DND-41 (cell line): ENCODE measurements at regions not wholly inside any gene's neighbourhood (a gene's known extent, or its start where the extent isn't known, plus 50 kb on each side); places are given as distances from the start of the nearest gene placed in this dataset.

Experiments used
- ATAC-seq: fragments of 200-7000 bp; cut with Tn5 transposase; 3 replicates; pipeline ENCODE4 v1.9.1; 2021; ENCODE audit warnings: low read depth; ENCODE audit not compliant: insufficient read depth
- DNase-seq: peaks from one replicate; pipeline ENCODE4 v3.0.0-alpha.2; 2020
- H2AFZ ChIP-seq: 2 replicates; pipeline ENCODE4 v1.6.0; 2012; ENCODE audit warnings: low read depth, low read length
- H3K27ac ChIP-seq: 2 replicates; pipeline ENCODE4 v1.5.1; 2012; ENCODE audit warnings: low read length, inconsistent platforms
- H3K27me3 ChIP-seq: fragments of 200-600 bp; sonication (generic); 2 replicates; pipeline ENCODE4 v1.6.0; 2012; ENCODE audit warnings: low read length, mild to moderate bottlenecking, inconsistent platforms; ENCODE audit not compliant: insufficient read depth, poor library complexity
- H3K36me3 ChIP-seq: 2 replicates; pipeline ENCODE4 v1.5.1; 2012; ENCODE audit warnings: low read length, inconsistent platforms; ENCODE audit not compliant: insufficient read depth
- H3K4me1 ChIP-seq: 2 replicates; pipeline ENCODE4 v1.5.1; 2012; ENCODE audit warnings: mild to moderate bottlenecking, low read length; ENCODE audit not compliant: insufficient read depth
- H3K4me2 ChIP-seq: 2 replicates; pipeline ENCODE4 v1.6.0; 2012; ENCODE audit warnings: mild to moderate bottlenecking, moderate library complexity, low read length, inconsistent platforms; ENCODE audit not compliant: insufficient read depth
- H3K4me3 ChIP-seq, 2 experiments: fragments of 200-600 bp in 1 of 2; shearing (Covaris generic) in 1 of 2; 2 replicates each; pipeline ENCODE4 v1.5.1; 2012 to 2016; ENCODE audit warnings: inconsistent platforms in 2 of 2, low read length in 2 of 2, mild to moderate bottlenecking in 2 of 2, low read depth in 1 of 2, moderate library complexity in 1 of 2
- H3K79me2 ChIP-seq: 2 replicates; pipeline ENCODE4 v1.6.0; 2012; ENCODE audit warnings: low read length, inconsistent platforms; ENCODE audit not compliant: insufficient read depth
- H3K9ac ChIP-seq: 2 replicates; pipeline ENCODE4 v1.6.0; 2012; ENCODE audit warnings: low read depth, mild to moderate bottlenecking, inconsistent platforms, low read length, moderate library complexity
- H3K9me3 ChIP-seq: 2 replicates; pipeline ENCODE4 v1.5.1; 2012; ENCODE audit warnings: low read length, moderate library complexity, mild to moderate bottlenecking, inconsistent platforms; ENCODE audit not compliant: insufficient read depth, severe bottlenecking
- H4K20me1 ChIP-seq: 2 replicates; pipeline ENCODE4 v1.6.0; 2012; ENCODE audit warnings: low read length; ENCODE audit not compliant: insufficient read depth
- CTCF ChIP-seq: IDR thresholded peaks from 2 replicates; pipeline ENCODE4 v1.5.1; 2012; ENCODE audit warnings: borderline replicate concordance, low read length, moderate library complexity, mild to moderate bottlenecking; ENCODE audit not compliant: poor library complexity, severe bottlenecking; ENCODE audit errors: extremely low read depth
- EZH2 ChIP-seq: IDR thresholded peaks from 3 replicates; pipeline ENCODE4 v1.6.1; 2012; ENCODE audit warnings: borderline replicate concordance, low read depth, mild to moderate bottlenecking, moderate library complexity, low read length, inconsistent platforms; ENCODE audit not compliant: severe bottlenecking

GRCh38 chr6:119678961-119679360 is 329.4 kb upstream of the MAN1A1 start:
- no peaks in the 10 kb centered on the region for H3K9me3 ChIP-seq
- ATAC-seq (no peak), DNase-seq (no peak)
- no peak overlapping the region for H3K27ac ChIP-seq
- no peak overlapping the region for H2AFZ ChIP-seq
- H3K4me1 ChIP-seq: no peaks in the 10 kb centered on the region
- H3K27me3 ChIP-seq: no peaks in the 10 kb centered on the region
- H3K79me2 ChIP-seq: no peaks in the 10 kb centered on the region
- H3K4me3 ChIP-seq: no peak overlapping the region
- no peak overlapping the region for H3K4me2 ChIP-seq
- no peak overlapping the region for H3K9ac ChIP-seq
- H4K20me1 ChIP-seq: no peaks in the 10 kb centered on the region
- H3K36me3 ChIP-seq: no peaks in the 10 kb centered on the region
- TF ChIP-seq CTCF (no peak), EZH2 (no peak)

GRCh38 chr6:119677384-119677783 is 327.8 kb upstream of the MAN1A1 start:
- no peaks in the 10 kb centered on the region for H3K9me3 ChIP-seq
- H3K9ac ChIP-seq: no peak overlapping the region
- DNase-seq (no peak), ATAC-seq (no peak)
- no peak overlapping the region for H2AFZ ChIP-seq
- no peaks in the 10 kb centered on the region for H3K79me2 ChIP-seq
- no peaks in the 10 kb centered on the region for H4K20me1 ChIP-seq
- TF ChIP-seq EZH2: no peak
- no peak for TF ChIP-seq CTCF
- no peaks in the 10 kb centered on the region for H3K27me3 ChIP-seq
- no peak overlapping the region for H3K27ac ChIP-seq
- H3K4me3 ChIP-seq: no peak overlapping the region
- no peak overlapping the region for H3K4me2 ChIP-seq
- no peaks in the 10 kb centered on the region for H3K4me1 ChIP-seq
- H3K36me3 ChIP-seq: no peaks in the 10 kb centered on the region

GRCh38 chr6:119676961-119677360 is 327.4 kb upstream of the MAN1A1 start:
- H3K4me1 ChIP-seq: no peaks in the 10 kb centered on the region
- H4K20me1 ChIP-seq: no peaks in the 10 kb centered on the region
- H3K9me3 ChIP-seq: no peaks in the 10 kb centered on the region
- no peaks in the 10 kb centered on the region for H3K27me3 ChIP-seq
- H3K4me3 ChIP-seq: no peak overlapping the region
- ATAC-seq (no peak), DNase-seq (no peak)
- H3K27ac ChIP-seq: no peak overlapping the region
- no peak overlapping the region for H3K9ac ChIP-seq
- no peaks in the 10 kb centered on the region for H3K79me2 ChIP-seq
- H3K36me3 ChIP-seq: no peaks in the 10 kb centered on the region
- H3K4me2 ChIP-seq: no peak overlapping the region
- H2AFZ ChIP-seq: no peak overlapping the region
- TF ChIP-seq EZH2 (no peak), CTCF (no peak)

- DNase-seq (no peak), ATAC-seq (no peak)
- H3K4me3 ChIP-seq: no peak overlapping the region
- H3K79me2 ChIP-seq: no peaks in the 10 kb centered on the region
- H3K36me3 ChIP-seq: no peaks in the 10 kb centered on the region
- no peak overlapping the region for H3K9ac ChIP-seq
- no peak overlapping the region for H3K4me2 ChIP-seq
- H3K27me3 ChIP-seq: no peaks in the 10 kb centered on the region
- H2AFZ ChIP-seq: no peak overlapping the region
- H3K4me1 ChIP-seq: no peaks in the 10 kb centered on the region
- H3K9me3 ChIP-seq: no peaks in the 10 kb centered on the region
- TF ChIP-seq EZH2: no peak
- no peak for TF ChIP-seq CTCF
- H3K27ac ChIP-seq: no peak overlapping the region
- no peaks in the 10 kb centered on the region for H4K20me1 ChIP-seq
Measured at GRCh38 chr6:119676230-119676629, 326.7 kb upstream of the MAN1A1 start.
